ENCODE measurements at regions not wholly inside any gene's neighbourhood (a gene's known extent, or its start where the extent isn't known, plus 50 kb on each side); places are given as distances from the start of the nearest gene placed in this dataset.

DNA sequence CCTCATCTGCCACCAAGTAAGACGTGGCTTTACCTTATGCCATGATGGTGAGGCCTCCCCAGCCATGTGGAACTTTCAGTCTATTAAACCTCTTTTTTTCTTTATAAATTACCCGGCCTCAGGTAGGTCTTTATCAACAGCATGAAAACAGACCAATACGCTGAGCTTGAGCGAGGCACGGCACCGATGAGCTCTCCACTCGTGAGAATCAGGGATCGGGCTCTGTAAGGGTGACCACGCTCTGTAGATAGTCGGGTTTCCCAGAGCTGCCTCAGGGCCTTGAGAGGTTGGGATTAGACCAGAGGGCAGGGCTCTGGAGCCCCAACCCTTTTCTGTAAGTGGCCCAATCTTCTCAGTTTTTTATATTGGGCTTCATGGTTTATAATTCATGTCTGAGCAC, 360.3 kb upstream of the MYT1L start:
- Histone ChIP-seq H3K9me3 (ENCODE audit: severe bottlenecking) (no peaks in the 10 kb centered on the region), H3K27ac (no peak overlapping the region), H3K27me3 (ENCODE audit: insufficient read depth, low read depth, severe bottlenecking) (no peaks in the 10 kb centered on the region), H3K36me3 (no peaks in the 10 kb centered on the region), H3K4me3 (ENCODE audit: low read depth, low read length) (no peak overlapping the region)
- no peak for DNase-seq
- TF ChIP-seq CTCF (IDR thresholded peaks at IDR 0.05; ENCODE audit: low read depth, low read length): no peak

- no peaks in the 10 kb centered on the region for H3K9me3 ChIP-seq (ENCODE audit: severe bottlenecking)
- no peak for DNase-seq
- H3K27me3 ChIP-seq (ENCODE audit: insufficient read depth, low read depth, severe bottlenecking): no peaks in the 10 kb centered on the region
- no peak overlapping the region for H3K4me3 ChIP-seq (ENCODE audit: low read depth, low read length)
- no peak overlapping the region for H3K27ac ChIP-seq
- no peak for TF ChIP-seq CTCF (IDR thresholded peaks at IDR 0.05; ENCODE audit: low read depth, low read length)
- no peaks in the 10 kb centered on the region for H3K36me3 ChIP-seq
Observed at GRCh38 chr2:2690985-2691384, 359.9 kb upstream of the MYT1L start.

- Histone ChIP-seq H3K9me3 (ENCODE audit: severe bottlenecking) (no peaks in the 10 kb centered on the region), H3K4me3 (ENCODE audit: low read depth, low read length) (no peak overlapping the region), H3K27ac (no peak overlapping the region), H3K36me3 (no peaks in the 10 kb centered on the region), H3K27me3 (ENCODE audit: insufficient read depth, low read depth, severe bottlenecking) (no peaks in the 10 kb centered on the region)
- TF ChIP-seq CTCF (IDR thresholded peaks at IDR 0.05; ENCODE audit: low read depth, low read length): no peak
- no peak for DNase-seq
Observed at GRCh38 chr2:2689306-2689705, 358.2 kb upstream of the MYT1L start.

GRCh38 chr2:2688254-2688653, 357.2 kb upstream of the MYT1L start:
- H3K4me3 ChIP-seq (ENCODE audit: low read depth, low read length): no peak overlapping the region
- H3K27ac ChIP-seq: no peak overlapping the region
- no peaks in the 10 kb centered on the region for H3K9me3 ChIP-seq (ENCODE audit: severe bottlenecking)
- no peak for TF ChIP-seq CTCF (IDR thresholded peaks at IDR 0.05; ENCODE audit: low read depth, low read length)
- no peak for DNase-seq
- no peaks in the 10 kb centered on the region for H3K36me3 ChIP-seq
- H3K27me3 ChIP-seq (ENCODE audit: insufficient read depth, low read depth, severe bottlenecking): no peaks in the 10 kb centered on the region

DNA sequence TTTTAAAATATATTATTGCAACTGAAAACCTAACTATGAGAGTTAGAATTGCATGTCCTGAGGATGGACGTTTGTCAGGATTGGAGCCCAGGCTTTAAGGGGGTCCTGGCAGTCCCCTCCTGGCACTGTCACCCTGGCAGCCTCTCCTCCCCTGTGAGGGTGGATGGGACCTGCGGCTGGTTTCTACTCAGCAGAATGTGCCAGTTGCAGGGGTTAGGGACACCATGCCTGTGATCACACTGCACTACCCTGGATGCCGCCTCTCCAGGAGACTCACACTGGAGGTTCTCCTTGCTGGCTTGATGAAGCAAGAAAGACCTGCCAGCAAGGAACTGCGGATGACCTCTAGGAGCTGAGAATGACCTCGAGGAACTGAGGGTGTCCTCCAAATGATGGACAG, 356.7 kb upstream of the MYT1L start:
- H3K9me3 ChIP-seq (ENCODE audit: severe bottlenecking): no peaks in the 10 kb centered on the region
- no peak for DNase-seq
- H3K36me3 ChIP-seq: no peaks in the 10 kb centered on the region
- no peaks in the 10 kb centered on the region for H3K27me3 ChIP-seq (ENCODE audit: insufficient read depth, low read depth, severe bottlenecking)
- TF ChIP-seq CTCF (IDR thresholded peaks at IDR 0.05; ENCODE audit: low read depth, low read length): no peak
- no peak overlapping the region for H3K4me3 ChIP-seq (ENCODE audit: low read depth, low read length)
- H3K27ac ChIP-seq: no peak overlapping the region

DNA sequence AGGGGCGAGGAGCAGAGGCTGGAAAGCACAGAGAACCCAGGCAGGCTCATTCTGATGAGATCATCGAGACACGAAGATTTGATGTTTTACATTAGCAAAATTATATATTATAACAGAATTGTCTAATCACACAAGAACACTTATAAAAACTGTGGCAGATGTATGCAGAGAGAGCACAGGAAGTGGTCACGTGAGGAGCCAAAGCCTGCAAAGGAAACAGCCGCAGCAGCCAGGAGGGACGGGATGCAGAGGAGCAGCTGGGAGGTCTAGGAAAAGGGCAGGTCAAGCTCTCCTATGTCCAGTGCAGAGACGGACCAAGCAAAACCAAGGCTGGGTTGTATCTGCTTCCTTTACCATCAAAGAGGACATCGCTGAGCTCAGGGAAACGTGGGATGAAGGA, 355.1 kb upstream of the MYT1L start:
- H3K27ac ChIP-seq: no peak overlapping the region
- no peaks in the 10 kb centered on the region for H3K9me3 ChIP-seq (ENCODE audit: severe bottlenecking)
- no peaks in the 10 kb centered on the region for H3K27me3 ChIP-seq (ENCODE audit: insufficient read depth, low read depth, severe bottlenecking)
- TF ChIP-seq CTCF (IDR thresholded peaks at IDR 0.05; ENCODE audit: low read depth, low read length): no peak
- no peaks in the 10 kb centered on the region for H3K36me3 ChIP-seq
- no peak overlapping the region for H3K4me3 ChIP-seq (ENCODE audit: low read depth, low read length)
- no peak for DNase-seq

Measured in WERI-Rb-1 (cell line).